Lung (tissue), 11 donors: ENCODE measurements at regions not wholly inside any gene's neighbourhood (a gene's known extent, or its start where the extent isn't known, plus 50 kb on each side); places are given as distances from the start of the nearest gene placed in this dataset.
"Not testable (repeated sequence)": the region's sequence is repeated elsewhere in the genome, so short reads cannot be mapped to it uniquely, and the experiment has no call there.

ENCODE experiments used
- ATAC-seq: fragments of 200-7000 bp; cut with Tn5 transposase; one replicate; pipeline ENCODE4 v1.9.1; 2020; ENCODE audit warnings: moderate number of reproducible peaks; ENCODE audit not compliant: insufficient read depth, low FRiP score
- DNase-seq, 3 donors: peaks; one replicate each; pipeline ENCODE4 v3.0.0-alpha.2; 2013 to 2017
- H3K27ac ChIP-seq, 2 donors: one replicate each; pipeline ENCODE4 v1.5.1; 2013; ENCODE audit warnings: mild to moderate bottlenecking in 2 of 2, moderate library complexity in 2 of 2, control low read depth in 1 of 2, inconsistent platforms in 1 of 2, low read depth in 1 of 2, low read length in 1 of 2
- H3K27me3 ChIP-seq, 3 donors: one replicate each; pipeline ENCODE4 v1.5.1; 2013; ENCODE audit warnings: low read length in 2 of 3; ENCODE audit not compliant: control insufficient read depth in 3 of 3, insufficient read depth in 3 of 3
- H3K36me3 ChIP-seq, 4 donors: one replicate each; pipeline ENCODE4 v1.5.1; 2013; ENCODE audit warnings: low read length in 4 of 4, mild to moderate bottlenecking in 1 of 4, moderate library complexity in 1 of 4; ENCODE audit not compliant: control insufficient read depth in 4 of 4, insufficient read depth in 4 of 4
- H3K4me1 ChIP-seq, 5 donors: one replicate each; pipeline ENCODE4 v1.5.1; 2013; ENCODE audit warnings: low read length in 5 of 5, mild to moderate bottlenecking in 2 of 5, moderate library complexity in 1 of 5; ENCODE audit not compliant: control insufficient read depth in 5 of 5, insufficient read depth in 5 of 5
- H3K4me3 ChIP-seq: one replicate; pipeline ENCODE4 v1.5.1; 2013; ENCODE audit warnings: mild to moderate bottlenecking, control low read depth, moderate library complexity
- H3K9ac ChIP-seq, 2 donors: one replicate each; pipeline ENCODE4 v1.5.1; 2013; ENCODE audit warnings: low read length in 2 of 2, control low read depth in 1 of 2; ENCODE audit not compliant: insufficient read depth in 1 of 2
- H3K9me3 ChIP-seq, 4 donors: one replicate each; pipeline ENCODE4 v1.5.1; 2013; ENCODE audit warnings: low read length in 3 of 4, mild to moderate bottlenecking in 1 of 4, moderate library complexity in 1 of 4; ENCODE audit not compliant: control insufficient read depth in 4 of 4, insufficient read depth in 3 of 4
- CTCF ChIP-seq: IDR thresholded peaks from 2 replicates; pipeline ENCODE4 v1.5.1; 2012; ENCODE audit warnings: mild to moderate bottlenecking; ENCODE audit errors: control extremely low read depth, extremely low read depth
- WGBS, 2 donors: extraction: QIAGEN DNeasy Blood & Tissue Kit; methylation state at CpG; one replicate each; pipeline ENCODE4 v1.1.7; 2013; 5-methylcytosine and 5-hydroxymethylcytosine counted together
- donor health status: control.
- donor health status: control.
- donor health status: Bipolar disorder and iron deficiency.
- donor health status: healthy.
- donor health status: DM: yes; HTN: yes; CAD: no.

DNA sequence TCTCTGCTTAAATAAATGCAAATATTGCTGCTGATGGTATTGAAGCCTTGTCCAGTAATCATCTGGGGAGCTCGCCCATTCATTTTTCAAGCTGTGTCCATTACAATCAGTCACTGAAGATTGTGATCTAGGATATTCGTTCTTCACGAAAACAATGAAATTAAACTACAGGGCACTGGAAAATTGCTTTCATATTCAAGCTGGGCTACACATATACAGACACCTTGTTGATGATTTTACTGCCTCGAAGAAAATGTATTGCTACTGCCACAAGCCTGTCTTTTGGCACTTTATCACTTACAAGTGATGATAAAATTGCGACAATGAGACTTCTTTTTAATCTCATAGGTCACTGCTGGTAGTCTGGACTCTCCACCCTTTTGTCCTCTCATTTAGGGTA, 100.0 kb upstream of the MINDY3 start:
- H3K27ac ChIP-seq = no peak overlapping the region
- H3K9me3 ChIP-seq = peaks cover 0 to 3% (median 0%) of the 10 kb centered on the region in 4 donors
- H3K27me3 ChIP-seq = no peaks in the 10 kb centered on the region
- TF ChIP-seq CTCF = no peak
- no peaks in the 10 kb centered on the region for H3K4me1 ChIP-seq
- no peak overlapping the region for H3K4me3 ChIP-seq
- 63 to 72% methylated on average over 5 of the region's 5 CpGs for WGBS, 2 donors
- no peak for DNase-seq
- no peak overlapping the region for H3K9ac ChIP-seq
- H3K36me3 ChIP-seq = no peaks in the 10 kb centered on the region
- no peak for ATAC-seq

DNA sequence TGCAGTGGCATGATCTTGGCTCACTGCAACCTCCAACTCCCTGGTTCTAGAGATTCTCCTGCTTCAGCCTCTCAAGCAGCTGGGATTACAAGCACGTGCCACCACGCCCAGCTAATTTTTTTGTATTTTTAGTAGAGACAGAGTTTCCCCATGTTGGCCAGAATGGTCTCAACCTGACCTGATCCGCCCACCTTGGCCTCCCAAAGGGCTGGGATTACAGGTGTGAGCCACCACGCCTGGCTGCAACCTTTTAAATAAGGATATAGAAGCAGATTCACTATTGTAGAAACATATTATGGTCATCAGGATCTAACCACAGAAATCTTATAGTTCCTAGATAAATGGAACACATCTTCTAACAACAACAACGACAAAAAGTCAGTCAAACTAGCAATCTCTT, 112.4 kb upstream of the MINDY3 start:
- H3K36me3 ChIP-seq, H3K4me1 ChIP-seq, H3K9me3 ChIP-seq, H3K27ac ChIP-seq, DNase-seq, H3K27me3 ChIP-seq, H3K4me3 ChIP-seq, ATAC-seq, H3K9ac ChIP-seq: not testable (repeated sequence)
- 86 to 88% methylated on average over 5 of the region's 5 CpGs for WGBS, 2 donors

DNA sequence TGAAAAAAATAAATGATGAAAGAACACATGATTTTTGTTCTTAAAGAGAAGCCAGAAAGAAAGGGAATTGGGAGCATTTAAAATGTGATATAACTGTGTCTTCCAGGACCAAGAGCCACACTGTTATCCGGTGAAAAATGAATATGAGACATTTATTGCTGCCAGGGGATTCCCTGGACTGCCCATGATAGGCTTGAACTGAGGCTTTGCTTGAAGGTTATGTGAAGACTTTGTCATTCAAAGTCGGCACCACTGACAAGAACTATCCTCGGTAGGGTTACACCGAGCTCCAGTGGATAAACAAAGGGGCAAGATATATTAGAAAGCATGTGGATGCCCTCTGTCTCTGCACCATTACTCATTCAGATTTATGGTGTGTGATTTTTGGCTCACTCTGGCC, 125.4 kb upstream of the MINDY3 start:
- no peaks in the 10 kb centered on the region for H3K36me3 ChIP-seq
- H3K9ac ChIP-seq = no peak overlapping the region
- no peak for ATAC-seq
- no peak overlapping the region for H3K27ac ChIP-seq
- no peak for TF ChIP-seq CTCF
- DNase-seq = no peak
- peaks cover 0 to 4% (median 0%) of the 10 kb centered on the region in 4 donors for H3K9me3 ChIP-seq
- H3K4me3 ChIP-seq = no peak overlapping the region
- no peaks in the 10 kb centered on the region for H3K4me1 ChIP-seq
- 59 to 60% methylated on average over 4 of the region's 4 CpGs for WGBS, 2 donors
- no peaks in the 10 kb centered on the region for H3K27me3 ChIP-seq

GRCh38 chr10:15990535-15991129, 130.3 kb upstream of the MINDY3 start:
- ATAC-seq (no peak), DNase-seq (no peak)
- H3K4me3 ChIP-seq = no peak overlapping the region
- 80 to 81% methylated on average over 11 of the region's 11 CpGs for WGBS, 2 donors
- no peaks in the 10 kb centered on the region for H3K4me1 ChIP-seq
- no peak overlapping the region for H3K27ac ChIP-seq
- no peaks in the 10 kb centered on the region for H3K9me3 ChIP-seq
- H3K9ac ChIP-seq = no peak overlapping the region
- no peaks in the 10 kb centered on the region for H3K27me3 ChIP-seq
- no peaks in the 10 kb centered on the region for H3K36me3 ChIP-seq
- no peak for TF ChIP-seq CTCF
